GM19395 (cell line): ENCODE measurements at regions not wholly inside any gene's neighbourhood (a gene's known extent, or its start where the extent isn't known, plus 50 kb on each side); places are given as distances from the start of the nearest gene placed in this dataset.

Experiments
- ATAC-seq: cut with Tn5 transposase; IDR thresholded peaks from one replicate; pipeline ENCODE4 v1.9.1; 2021; ENCODE audit warnings: mild to moderate bottlenecking, moderate library complexity; ENCODE audit not compliant: unreplicated experiment

DNA sequence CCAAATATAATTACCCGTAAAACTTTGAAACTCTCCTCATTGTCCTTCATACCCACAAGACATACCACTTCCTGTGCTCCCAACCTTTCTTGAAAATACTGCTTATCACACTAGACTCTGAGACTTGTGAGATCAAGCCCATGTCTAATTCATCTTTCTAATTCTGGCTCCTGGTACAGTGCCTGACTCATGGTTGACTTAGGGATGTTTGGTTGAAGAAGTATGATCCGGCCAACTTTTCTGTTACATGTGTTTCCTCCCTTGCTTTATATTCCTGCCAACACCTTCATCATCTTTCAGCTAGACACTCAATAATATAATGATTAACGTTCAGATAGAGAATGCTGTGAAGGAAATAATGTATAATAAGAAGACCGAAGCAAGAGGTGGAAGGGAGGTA, 58.2 kb downstream of the MEX3B start:
- no peak for ATAC-seq

DNA sequence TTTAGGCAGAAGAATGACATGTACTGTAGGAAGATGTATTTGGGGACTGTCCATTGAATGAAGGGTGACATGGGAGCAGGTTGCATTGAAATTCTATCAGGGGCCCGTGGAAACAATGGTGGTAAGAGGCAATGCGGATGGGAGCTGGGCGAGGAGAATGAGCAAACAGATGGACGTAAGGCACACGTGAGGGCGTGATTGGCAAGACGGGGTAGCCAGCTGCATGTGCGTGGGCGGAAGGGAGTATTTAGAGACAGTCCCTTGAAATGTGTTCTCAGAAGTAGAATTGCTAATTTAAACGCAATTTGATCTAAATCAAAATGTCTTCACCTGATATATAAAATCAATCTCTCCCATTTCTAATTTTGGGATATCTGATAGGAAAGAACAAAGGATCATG, 62.3 kb downstream of the MEX3B start:
- no peak for ATAC-seq

DNA sequence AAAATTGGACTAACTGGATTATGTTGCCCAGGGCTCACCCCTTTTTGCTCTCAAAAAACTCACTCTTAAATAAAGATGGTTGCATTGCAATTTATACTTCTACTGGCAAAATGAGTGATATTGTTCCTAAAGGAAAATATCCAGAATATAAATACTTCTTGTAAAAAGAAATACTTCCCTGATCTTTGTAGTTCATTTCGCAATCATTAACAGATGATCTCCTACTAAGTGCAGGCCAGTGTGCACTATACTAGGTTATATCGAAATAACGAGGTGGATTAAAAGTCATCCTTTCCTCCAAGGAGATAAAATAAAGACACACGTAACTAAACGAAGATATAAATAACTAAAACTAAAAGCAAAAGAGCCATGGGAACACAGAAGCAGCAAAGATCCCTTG, 63.0 kb downstream of the MEX3B start:
- no peak for ATAC-seq

DNA sequence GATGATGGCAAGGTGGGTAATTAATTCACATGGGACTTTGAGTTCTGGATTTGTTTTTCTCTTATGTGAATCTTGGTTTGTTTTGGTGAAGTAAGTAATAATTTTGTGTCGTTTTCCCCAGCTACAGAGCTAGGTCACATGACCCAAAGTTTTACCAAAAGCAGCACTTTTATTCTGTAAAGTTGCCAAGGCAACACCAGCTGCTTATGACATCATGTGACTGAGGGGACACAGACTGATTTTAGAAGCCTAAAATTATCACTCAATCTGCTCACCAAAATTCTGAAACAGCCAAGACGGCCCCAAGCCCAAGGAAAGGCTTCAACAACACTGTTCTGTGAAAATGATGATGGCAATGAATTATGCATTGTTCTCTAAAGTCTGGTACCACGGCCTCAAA, 63.9 kb downstream of the MEX3B start:
- ATAC-seq: no peak

DNA sequence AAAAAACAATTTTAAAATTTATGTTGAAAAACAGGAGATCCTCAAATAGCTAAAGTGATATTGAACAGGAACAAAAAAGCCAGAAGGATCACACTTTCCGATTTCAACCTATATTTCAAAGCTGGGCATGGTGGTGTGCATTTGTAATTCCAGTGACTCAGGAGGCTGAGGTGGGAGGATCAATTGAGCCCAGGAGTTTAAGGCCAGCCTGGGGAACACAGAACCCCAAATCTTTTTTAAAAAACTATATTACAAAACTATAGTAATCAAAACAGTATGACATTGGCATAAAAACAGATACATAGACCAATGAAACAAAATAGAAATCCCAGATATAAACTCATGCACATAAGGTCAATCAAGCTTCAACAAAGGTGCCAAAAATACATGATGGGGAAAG, 68.4 kb downstream of the MEX3B start:
- ATAC-seq: no peak

DNA sequence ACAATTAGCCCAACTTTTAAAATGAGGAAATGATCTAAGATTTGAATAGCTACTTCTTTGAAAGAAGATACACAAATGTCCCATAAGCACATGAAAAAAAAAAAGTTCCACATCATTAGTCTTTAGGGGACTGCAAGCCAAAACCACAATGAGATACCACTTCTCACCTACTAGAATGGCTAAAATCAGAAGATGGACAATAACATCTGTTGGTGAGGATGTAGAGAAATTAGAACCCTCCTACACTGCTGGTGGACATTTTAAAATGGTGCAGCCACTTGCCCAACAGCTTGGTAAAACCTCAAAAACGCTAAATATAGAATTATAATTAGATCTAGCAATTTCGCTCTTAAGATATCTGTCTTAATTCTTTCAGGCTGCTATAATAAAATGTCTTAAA, 77.1 kb downstream of the MEX3B start:
- ATAC-seq: no peak

DNA sequence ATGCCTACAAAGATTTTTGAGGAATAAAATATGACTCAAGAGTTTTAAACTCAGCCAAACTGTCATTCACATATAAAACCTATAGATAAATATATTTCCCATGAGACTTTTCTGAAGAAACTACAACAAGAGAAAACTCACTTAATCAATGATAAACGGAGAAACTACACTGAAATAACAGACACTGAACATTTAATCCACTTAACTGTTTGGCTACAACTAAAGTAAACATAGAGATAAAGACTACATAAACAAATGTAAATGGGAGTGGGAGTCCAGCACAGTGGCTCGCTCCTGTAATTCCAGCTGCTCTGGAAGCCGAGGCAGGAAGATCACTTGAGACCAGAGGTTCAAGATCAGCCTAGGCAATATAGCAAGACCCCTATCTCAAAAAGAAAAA, 79.2 kb downstream of the MEX3B start:
- no peak for ATAC-seq

DNA sequence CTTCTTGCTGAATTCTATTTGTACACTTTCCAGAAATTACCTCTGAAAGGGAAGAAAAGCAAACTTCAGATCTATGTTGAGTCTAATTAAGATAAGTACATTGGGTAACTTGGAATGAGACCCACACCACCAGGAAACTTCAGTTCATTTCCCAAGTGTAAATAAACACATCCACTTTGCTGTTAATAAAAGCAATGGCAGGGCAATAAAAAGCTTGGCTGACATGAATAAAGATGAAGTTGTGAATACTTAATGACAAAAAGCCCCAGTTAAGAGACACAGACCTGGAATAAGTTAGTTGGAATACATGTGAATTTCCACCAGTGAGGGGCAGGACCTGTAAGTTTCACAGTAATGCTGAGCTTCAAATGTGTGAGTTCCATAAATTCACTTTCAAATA, 83.3 kb downstream of the MEX3B start:
- no peak for ATAC-seq

DNA sequence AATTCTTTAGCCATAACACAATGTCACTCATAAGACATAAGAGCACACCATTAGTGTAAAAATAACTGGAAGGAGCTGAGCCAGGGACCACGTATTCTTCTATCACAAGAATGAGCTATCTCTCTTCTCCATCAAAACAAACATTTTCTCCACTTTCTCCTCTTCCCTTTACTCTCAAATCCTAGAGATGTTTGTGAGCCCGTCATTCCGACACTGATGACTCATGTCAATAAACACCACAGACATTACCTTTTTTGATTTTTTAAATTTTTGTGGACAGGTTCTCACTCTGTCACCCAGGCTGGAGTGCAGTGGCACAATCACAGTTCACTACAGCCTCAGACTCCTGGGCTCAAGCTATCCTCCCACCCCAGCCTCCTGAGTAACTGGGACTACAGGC, 86.6 kb downstream of the MEX3B start:
- ATAC-seq: no peak

DNA sequence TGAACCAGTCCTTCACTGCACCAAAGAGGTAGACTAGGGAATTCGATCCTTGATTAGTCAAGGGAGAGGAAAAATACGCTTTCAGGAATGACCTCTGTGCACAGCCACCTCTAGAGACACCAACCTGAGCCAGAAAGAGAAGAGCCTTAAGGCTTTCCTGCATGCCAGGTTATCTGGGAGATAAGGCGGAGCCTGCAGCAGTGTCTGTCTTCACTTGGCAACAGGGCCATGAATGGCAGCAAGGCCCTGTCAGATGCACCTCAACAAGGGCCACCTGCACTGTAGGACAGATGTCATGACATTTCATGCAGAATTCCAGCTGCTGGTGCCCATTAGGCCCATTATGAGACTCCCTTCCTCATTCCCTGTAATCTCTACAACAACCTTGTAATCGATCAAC, 88.1 kb downstream of the MEX3B start:
- ATAC-seq: no peak

DNA sequence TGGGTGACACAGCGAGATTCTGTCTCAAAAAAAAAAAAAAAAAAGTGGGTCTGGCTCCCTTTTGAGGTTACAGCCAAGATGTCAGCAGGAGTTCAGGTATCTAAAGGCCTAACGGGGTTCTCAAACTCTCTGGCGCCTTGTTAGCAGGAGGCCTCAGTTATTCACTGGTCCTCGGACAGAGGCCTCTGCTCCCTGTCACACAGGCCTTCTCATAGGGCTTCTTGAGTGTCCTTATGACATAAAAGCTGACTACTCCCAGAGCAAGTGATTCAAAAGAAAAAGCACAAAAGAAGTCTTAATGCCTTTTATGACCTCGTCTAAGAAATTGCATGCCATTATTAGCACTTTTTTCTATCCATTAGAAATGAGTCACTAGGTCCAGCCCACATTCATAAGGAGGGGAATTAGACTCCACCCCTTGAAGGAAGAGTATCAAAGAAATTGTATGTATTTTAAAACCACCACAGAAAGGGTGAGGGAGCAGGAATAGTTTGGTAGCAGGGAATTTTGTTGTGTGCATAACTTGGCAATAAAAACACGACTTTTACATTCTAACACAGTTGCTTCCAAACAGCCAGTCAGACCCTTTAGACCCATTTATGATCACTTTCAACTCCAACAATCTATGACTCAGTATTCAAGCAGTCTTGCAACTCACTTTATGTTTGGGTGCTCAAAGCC, 90.3 kb downstream of the MEX3B start:
- no peak for ATAC-seq

DNA sequence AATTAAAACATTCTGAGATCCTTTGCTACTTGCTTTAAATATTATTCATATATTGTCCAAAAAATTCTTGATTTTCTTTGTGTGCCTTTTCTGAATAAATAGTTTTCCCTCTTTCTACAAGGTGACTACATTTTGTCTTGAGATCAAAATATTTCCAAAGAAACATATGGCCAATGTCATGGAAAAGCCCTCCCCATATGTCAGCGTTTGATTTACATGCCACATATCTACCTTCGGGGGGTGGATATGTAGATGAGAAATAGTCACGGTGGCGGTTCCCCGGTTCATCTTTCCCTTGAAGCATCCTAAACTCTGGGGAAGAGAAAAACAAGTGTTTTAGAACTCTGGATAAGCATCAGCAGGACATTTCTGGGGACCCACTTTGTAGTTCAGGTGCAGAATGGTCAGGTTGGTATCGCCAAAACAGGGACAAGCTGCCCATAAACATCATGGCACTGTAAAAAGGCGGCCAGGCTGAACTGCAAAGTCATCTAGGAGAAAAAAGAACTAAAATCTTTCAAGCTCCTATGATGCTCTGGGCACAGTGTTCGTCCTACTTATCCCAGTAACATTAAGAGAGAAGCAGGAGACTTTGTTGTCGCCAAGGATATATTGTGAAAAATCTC, 91.5 kb downstream of the MEX3B start:
- ATAC-seq: no peak

DNA sequence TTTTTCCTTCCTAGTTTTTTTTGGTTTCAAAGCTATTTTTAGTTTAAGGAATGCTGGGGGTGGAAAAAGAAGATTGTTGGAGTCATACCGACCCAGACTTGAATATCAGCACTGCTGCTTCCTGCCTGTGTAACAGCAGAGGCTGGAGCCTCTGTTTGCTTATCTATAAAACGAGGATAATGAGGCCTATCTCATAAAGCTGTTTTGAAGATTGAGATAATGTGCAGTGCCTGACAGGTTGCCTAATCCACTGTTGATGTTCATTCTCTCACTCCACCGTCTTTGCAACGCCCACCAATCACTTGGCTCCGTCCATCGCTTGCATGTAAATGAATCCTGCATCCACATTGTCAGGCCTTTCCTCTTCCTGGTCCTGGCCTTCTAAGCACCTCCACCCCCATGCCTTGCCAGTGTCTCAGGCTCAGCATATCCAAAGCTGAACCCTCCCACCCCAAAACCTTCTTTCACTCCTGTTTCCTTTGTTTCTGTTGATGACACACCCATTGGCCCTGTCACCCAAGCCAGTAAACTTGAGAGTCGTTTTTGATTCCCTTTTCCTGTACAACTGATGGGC, 94.9 kb downstream of the MEX3B start:
- ATAC-seq: no peak

DNA sequence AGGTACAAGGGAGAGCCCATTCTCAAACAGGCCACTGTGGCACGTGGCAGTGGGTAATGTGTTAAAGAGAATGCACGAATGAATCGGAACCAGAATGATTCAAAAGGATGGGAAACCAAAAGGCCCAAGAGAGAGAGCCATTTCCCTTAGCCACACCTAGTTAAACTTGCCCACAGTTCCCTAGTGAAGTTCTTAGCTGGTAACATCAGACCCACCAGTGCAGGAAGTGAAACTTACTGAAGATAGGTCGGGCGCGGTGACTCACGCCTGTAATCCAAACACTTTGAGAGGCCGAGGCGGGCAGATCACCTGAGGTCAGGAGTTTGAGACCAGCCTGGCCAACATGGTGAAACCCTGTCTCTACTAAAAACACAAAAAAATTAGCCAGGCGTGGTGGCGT, 97.1 kb downstream of the MEX3B start:
- ATAC-seq: no peak

DNA sequence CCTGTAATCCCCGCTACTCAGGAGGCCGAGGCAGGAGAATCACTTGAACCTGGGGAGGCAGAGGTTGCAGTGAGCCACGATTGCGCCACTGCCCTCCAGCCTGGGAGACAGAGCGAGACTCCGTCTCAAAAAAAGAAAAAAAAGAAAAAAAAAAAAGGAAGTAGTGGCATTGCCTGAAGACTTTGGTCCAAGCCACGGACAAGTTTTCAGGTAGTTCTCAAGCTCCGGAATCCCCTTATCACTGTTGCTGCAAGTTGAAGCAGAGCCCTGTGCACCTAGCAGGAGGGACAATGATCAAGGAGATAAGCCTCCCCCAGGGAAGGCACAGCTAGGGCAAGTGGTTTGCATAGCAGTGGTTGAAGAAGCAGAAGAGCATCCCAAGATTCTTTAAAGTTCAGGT, 97.6 kb downstream of the MEX3B start:
- no peak for ATAC-seq

DNA sequence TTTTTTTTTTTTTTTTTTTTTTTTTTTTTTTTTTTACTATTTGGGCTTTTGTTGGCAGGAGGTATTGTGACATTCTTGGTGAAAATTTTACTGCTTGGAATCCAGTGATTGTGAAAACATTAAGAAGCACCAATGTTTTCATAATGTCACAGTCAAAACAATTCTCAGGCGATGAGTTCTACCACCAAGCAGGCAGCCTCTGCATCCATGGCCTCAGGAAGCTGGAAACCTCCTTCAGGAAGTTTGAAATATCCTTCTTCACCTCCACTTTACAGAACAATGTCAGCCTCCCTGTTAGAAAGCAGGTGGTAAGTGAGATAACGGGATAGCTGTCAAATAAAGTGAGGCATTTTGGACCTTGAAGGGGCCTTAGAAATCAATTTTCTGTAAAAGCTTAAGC, 98.3 kb downstream of the MEX3B start:
- no peak for ATAC-seq

DNA sequence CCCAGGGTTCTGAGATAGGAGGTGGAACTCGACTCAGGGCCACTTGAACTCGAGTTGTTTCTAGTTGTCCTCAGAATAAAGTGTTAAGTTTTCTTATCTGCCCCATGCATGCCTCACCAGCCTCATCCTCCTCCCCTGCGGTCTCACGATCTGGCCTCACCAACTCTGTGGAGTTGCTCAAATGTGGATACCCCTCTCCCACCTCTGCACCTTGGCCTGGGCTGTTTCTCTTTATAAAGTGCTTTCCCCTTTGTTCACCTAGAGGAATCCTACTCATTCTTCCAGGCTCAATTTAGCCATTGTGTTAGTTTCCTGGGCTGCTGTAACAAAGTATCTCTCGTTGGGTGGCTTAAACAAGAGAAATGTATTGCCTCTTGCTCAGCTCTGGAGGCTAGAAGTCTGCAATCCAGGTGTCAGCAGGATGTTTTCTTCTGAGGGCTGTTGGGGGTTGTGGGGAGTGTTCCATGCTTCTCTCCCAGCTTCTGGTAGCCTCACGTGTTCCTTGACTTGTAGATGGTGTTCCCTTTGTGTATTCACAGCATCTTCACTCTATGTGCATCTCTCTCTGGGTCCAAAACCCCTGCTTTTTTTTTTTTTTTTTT, 100.7 kb downstream of the MEX3B start:
- no peak for ATAC-seq

DNA sequence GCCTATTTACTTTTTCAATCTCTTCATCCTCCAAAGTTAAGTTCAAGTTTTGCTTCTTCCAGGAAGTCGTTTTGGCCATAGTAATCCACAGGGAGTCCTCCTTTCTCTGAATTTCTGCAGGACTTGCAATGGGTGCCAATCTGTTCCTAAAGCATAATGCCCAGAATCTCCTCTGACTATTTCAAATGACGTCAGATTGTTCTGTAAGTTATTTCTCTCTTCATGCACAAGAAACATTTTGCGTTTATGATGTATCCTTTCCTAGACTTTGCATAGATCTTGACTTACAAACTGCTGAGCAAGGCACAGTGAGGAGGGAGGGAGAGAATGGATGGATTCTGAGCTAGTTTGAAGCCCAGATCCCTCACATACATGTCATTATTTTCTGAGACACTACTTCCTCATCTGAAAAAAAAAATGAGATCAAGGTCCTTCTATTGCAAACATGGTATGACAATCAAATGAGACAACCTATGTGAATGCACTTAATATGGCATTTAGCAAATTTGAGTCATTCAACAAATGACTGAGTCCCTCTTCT, 103.1 kb downstream of the MEX3B start:
- no peak for ATAC-seq

DNA sequence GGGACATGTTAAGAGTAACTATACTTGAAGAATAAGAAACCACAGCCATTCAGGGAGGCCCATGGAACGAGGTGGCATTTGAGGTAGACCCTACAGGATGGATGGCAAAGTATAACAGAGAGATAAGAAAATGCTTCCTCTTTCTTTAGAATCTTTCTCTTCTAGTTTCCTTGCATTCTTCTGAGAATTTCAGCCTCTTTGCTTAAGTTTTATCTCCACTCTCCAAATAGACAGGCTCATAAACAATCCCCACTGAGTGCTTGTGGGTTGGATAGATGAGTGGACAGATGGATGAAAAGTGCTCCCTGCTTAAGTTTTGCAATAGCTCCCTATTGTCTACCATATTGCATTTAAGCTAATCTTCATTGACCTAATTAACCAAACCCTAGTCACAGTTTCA, 103.7 kb downstream of the MEX3B start:
- no peak for ATAC-seq

DNA sequence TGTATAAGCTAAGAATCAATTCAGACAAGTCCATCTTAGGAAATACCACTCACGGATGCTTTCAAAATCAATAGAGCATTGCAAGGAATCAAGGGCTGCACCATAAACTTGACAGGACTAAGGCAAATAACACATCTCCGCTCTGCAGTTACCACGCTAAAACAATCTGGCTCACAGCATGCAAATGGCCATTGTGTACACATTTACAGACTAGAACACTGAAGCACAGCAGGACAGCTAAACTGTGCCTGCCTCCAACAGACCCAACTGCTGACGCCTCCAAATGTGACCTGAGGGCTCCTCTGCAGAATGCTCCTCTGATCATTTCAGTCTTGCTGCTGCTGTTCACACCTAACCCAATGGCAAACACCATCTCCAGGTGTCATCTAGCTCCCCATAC, 104.3 kb downstream of the MEX3B start:
- no peak for ATAC-seq

DNA sequence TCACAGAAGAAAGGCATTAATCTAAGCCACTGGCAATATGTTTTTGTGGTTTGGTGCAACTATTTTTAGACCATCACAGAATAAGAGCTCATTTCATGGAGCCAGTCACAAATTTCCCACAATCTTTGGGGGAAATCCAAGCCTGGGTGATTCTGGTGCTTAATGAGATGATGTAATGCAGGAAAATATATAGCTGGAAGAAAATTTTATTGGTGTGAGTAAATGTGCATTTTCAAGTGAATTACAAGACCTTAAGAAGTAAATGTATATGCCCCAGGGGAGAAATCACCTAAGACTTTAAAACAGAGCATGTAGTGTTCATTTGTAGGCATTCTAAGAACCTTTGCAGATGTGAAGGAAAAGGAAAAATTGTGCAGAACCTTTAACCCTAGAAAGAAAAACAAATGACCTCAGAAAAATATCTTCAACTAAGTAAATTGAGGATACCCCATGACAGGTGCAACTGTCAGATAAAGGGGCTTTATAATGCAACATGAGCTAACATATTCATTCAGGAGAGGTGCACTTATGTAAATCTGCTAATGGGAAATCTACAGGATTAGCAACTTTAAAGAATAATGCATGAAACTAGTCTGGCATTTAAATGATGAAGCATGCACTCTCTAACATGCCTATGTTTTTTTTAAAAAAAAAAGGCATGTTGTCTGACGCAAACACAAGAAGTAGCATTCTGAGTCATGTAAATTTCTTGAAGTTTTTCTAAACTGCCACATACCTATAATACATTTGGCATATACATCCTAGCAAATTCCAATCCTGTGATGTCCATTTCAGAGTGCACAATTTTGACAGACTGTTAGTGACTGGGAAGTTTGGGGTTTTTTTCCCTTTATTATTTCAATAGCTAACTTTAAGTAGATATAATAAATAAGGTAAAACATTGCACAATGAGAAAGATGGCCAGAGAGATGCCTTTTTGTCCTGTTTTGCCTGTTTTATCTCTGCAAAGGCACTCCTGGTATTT, 105.1 kb downstream of the MEX3B start:
- ATAC-seq: no peak
